Ramos (cell line): ENCODE measurements at regions not wholly inside any gene's neighbourhood (a gene's known extent, or its start where the extent isn't known, plus 50 kb on each side); places are given as distances from the start of the nearest gene placed in this dataset.

Experiments used
- in situ Hi-C: fragments of 300-500 bp; cut with MboI; formaldehyde crosslinking; loops from one replicate; pipeline ENCODE4 v1.14.3; 2022; ENCODE audit warnings: low sequenced_read_pairs; ENCODE audit not compliant: unreplicated experiment

DNA sequence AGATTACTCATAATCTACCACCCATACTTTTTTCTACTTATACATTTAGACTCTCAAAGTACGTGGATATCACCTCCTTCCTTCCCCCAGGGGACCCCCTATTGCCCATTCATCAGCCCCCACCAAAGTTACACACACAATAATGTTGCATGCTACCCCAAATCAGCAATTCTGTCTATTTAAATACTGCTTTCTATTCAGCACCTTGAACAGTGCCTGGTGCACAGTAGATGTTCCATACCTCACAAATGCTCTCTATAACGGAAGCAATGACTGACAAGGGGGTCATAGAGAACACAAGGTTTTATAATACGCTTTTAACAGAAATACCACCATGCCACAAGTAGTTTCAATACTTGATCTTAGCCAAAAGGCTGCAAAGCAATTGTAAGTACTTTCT, 370.7 kb downstream of the MIAT start:
- in situ Hi-C loops = no loop called here

DNA sequence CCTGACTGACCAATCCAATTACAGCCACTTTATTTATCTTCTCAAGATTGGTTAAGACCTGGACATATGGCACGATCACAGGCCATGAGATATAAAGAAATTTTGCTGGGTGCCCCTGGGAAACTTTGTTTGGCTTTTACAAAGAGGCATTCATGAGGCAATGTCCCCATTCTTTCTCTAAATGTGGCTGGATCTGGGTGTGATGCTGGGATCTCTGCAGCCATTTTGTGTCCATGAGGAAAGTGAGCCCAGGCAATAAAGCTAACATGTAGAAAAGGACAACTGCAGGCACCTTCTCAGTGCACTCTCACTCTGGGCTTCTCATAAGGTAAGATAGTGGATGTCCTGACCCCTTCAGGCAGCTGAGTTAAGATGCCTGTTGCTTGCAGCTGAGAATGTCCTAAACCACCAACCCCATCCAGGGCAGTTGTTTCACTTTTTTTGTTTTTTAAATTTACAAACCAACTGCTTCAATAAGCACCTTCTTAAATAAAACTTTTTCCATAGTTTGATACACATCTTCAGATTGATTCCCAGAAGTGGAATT, 372.3 kb downstream of the MIAT start:
- in situ Hi-C loops = no loop called here

DNA sequence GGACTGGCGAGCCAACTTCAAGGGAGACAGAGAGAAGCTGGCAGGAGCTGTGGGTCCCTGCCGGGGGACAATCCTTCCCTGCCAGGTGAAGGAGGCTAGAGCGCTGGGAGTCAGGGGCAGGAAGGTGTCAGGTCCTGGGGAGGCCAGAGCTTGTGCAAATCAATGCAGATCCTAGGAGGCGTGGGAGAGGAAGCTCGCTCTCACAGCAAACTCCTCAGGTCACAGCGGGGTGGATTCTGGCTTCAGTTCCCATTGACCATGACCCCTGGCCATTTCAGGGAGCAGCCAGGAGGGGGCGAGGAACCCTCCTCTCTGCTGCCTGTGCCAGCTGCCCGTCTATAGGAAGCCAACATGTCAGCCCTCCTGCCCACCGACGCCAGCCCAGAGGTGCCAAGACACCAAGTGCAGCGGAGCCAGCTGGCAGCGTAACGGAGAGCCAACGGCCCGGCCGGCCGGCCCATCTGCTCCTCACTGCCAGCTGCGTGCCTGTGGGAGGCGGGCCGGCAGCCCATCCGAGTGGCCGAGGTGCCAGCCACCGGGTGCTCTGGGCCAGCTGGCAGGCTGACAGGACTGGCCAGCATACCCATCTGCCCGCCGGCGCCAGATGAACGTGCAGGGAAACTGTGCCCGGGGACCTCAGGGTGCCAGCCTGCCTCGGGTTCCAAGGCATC, 374.8 kb downstream of the MIAT start:
- in situ Hi-C loops = no loop called here

DNA sequence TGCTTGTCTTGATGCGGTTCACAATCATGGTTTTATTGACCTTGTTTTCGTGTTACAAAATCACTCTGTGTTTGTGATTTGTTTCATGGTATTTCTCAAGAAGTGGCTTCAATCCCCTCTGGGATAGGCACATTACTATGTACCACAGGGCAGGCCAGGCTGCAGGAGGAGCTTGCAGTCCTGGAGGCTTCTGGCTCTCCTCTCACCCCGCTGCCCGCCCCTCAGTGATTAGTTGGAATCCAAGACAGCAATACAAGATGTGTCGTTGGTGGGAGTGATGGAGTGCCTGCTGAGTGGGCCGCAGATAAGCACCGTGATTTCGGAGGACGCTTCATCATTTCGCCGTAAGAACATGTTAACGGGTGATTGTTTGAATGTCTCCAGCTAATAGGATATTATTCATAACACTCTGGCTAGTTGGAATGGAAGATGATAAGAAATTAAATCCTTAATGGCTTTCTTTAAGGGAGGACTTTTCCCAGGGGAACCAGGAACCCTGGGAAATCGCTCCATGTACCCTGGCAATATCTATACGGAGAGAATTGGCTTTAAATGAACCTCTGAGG, 384.4 kb downstream of the MIAT start:
- in situ Hi-C loops = no loop called here

DNA sequence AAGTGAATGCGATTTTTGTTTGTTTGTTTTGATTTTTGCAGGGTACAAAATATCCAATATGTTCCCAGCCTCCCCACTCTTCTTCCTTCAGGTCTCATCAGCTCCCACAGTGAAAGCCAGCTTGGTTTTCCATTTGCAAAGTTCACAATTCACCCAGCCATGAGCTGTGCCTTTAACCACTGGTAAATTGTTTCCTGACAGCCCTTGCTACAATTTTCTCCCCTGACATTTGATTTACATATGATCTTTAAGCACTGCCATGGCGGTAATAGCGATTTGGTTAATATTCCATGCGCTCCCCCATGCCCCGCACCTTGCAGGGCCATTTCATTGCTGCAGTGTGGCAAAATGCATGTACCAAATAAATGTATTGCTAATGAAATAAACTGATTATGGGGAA, 385.9 kb downstream of the MIAT start:
- in situ Hi-C loops = no loop called here

DNA sequence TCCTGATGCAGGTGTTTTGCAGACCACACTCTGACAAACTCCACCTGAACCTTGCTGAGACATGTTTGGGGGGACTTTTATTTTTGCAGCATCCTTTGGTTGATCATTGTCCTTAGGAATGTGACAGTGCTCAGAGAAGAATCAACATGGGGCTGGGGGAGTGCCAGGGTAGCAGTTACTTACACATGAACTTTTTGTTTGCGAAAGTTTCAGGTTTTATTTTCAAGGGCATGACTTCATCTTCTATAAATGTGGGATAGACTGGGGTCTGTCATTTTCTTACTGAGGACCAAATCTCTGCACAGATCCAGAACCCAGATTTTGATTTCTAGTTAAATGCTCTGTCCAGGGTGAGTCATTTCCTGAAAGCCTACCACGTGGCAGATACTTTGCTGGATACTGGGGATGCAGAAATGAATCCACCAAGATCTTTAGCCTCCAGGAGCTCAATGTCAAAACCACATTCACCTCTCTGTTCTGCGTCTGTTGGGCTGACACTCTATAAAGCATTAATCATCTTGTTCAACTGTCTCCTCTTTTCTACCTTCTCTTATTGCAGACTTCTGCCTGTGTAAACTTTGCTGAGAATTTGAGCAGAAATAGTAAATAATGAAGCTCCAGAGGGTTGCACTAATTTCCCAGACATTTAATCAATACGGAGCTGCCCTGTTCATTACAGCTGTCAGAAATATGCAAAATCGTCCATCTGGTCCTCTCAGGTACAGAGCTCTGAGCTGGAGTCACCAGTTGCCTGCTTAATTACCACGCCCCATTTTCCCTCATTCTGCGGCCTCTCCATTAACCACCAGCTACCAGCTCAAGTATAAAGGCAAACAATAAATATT, 387.9 kb downstream of the MIAT start:
- in situ Hi-C loops = no loop called here

DNA sequence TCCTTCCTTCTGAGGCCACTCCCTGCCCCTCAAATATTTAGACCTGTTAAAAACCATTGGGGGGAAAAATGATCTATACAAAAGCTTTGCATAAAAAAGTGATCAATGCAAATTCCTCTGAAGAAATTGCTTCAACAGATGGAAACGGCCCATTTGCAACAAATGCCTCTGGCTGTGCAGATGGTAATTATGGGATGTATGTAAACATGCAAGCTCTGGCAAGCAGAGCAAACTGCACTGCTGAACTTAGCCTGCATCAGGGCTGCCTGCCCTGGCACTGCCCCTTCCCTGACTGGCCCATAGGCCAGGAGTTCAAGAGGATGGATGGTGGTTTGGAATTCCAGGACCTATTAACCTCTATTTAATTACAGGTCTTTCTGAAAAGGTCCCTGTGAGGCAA, 388.7 kb downstream of the MIAT start:
- in situ Hi-C loops = no loop called here

DNA sequence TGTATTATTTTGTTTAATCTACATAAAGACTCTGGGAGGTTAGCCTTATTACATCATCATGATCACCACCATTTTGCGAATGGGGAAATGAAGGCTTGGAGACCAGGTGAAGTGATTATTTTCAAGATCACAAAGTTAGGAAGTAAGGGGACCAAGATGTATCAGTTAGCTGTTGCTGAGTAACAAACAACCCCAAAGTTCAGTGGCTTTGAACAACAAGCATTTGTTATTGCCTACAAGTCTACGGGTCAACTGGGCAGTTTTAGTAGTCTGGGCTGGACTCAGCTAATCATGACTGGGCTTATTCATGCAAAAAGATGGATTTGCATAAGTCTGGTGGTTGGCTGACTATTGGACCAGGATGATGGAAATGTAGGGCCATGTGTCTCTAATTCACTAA, 389.2 kb downstream of the MIAT start:
- in situ Hi-C loops = no loop called here

DNA sequence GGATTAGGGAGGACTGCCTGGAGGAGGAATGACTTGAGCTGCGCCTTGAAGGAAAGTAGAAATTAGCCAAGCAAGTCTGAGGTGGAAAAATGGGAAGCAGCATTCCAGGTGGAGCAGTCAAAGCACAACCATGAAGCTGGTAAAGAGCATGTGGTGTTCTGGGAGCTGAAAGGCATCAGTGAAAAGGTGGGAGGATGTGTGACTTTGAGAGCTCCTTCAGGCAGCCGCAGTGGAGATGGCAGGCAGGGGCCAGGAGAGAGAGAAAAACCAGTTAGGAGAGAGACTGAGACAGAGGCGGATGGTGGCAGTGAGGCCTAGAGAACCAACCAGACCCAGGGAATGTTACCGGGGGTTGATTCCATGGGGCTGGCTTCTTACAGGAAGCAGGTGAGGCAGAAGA, 393.4 kb downstream of the MIAT start:
- in situ Hi-C loops = no loop called here

DNA sequence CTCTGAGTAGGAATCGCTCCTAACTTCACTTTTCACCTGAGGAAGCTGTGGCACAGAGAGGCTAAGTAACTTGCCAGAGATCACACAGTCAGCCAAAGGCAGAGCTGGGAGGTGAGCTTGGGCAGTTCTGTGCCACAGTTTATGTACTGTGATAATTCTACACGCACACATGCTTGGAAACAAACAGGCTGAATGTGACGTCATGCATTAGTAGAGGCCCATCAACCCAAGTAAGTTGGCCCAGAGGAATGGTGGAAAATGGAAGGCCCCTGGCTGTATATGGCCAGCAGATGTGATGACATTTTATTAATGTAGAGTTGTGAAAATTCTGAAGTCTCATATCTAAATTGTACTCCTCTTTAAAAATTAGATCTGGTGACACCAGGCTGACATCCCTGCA, 394.0 kb downstream of the MIAT start:
- in situ Hi-C loops = no loop called here

DNA sequence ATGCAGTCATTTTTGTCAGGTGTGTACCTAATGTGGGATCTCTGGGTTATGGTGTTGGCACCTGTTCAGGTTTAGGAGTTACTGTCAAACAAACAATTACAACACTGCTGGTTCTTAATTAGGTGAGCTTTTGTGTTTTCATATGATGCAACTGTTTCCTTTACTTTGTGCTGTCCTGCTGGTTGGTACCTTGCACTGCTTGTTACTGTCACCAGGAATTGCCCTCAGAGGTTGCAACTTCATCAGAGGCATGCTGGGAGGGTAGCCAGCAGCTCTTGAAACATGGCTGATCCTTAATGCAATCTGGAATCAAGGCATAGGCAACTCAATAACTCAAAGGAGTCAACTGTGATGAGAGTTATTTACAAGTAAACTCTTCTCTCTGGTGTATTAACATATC, 400.3 kb downstream of the MIAT start:
- in situ Hi-C loops = no loop called here

DNA sequence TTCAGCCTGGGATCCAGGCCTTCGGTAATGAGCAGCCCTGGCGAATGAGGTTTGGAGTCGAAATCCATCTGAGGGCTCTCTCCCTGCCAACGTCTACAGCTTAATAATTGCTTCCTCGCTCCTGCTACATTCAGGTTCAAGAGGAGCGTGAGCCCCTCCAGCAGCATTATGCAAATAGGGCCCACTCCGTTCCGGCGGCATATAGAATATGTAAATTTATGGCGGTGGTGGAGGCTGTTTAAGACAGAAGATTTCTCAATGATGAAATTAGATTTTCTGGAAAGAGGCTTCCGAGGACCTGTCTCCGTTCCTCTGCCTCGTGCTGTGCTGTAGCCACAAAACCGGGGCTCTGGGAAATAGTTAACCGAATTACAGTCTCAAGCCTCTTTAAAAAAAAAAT, 402.8 kb downstream of the MIAT start:
- in situ Hi-C loops = no loop called here

DNA sequence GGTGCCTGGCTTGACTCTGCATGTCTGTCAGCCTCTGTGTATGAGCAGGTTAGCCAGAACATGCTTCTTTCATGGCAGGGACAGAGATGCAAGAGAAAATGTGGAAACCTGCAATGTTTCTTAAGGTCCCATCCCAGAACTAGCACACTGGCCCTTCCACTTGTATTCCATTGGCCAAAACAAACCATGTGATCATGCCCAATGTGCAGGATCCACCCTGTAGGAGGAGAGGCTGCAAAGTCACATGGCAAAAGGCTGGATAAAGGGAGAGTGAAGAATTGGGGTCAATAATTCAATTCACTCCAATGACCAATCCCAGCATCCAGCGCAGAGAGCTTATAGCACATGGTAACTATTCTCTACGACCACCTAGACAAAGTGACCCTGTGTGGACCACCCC, 405.5 kb downstream of the MIAT start:
- in situ Hi-C loops = no loop called here

DNA sequence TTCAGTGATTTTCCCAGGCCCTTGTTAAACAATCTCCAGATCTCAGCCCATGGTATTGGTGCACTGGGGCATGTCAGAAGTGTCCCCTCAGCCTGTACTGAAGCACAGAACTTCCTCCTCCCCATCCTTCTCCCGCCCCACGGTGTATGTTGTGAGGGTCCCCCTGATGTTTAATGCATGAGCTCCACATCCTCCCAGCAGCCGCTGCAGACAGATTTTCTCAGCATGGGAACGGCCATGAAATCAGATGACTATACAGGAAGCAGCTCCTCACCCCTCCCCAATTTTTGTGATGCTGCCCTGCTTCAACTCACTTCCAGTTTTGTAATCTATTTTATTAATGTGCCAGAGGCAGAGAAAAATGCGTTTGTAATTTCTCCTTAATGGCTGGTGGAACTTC, 406.0 kb downstream of the MIAT start:
- in situ Hi-C loops = no loop called here

DNA sequence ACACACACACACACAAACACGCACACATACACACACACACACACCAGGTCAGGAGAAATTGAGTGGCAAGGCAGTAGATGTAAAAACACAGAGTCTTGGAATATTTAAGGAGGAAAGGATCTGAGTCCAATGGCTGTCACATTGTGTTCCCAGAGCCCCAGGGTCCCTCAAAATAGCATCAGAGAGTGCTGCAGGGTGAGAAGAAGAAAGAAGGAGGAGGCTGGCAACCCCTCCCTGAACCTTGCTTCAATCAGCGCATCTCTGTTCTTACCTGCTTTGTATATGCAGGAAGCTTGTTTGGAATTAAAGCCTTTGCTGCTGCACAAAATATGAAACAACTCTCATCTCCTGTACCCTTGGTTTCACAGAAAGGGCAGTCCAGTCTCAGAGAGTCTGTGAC, 406.5 kb downstream of the MIAT start:
- in situ Hi-C loops = no loop called here

DNA sequence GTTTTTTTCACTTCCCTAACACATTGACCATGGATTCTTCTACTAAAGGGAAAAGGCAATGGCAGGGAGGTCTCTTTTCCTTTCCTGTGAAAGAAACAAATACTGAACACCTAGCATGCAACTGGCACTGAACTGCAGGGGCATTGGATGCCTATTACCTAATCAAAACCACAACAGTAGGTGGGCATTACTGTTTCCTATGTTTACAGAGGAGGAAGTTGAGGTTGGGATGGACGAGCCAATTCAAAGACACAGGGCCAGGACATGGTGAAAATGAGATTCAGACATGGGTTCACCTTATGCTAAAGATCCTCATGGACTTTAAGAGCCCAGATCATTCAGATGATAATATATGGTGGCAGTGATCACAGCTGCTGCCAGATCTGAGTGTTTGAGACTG, 407.0 kb downstream of the MIAT start:
- in situ Hi-C loops = no loop called here

DNA sequence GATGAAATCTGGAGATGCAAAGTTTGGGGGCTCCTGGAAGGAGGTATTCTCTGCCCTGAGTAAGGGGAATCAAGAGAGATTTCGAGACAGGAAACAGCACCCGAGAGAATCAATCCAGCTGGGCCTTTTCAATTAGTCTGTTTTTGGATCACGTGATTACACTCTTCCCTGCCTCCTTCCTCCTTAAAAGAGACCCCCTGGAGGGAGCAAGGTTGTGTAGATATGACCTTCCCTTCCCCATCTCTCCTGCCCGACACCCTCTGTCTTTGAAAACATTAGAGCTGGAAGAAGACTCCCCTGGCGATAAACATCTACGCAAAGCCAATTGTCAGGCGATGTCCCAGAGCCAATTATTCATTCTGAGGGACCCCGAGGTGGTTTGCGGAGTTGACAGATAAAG, 407.9 kb downstream of the MIAT start:
- in situ Hi-C loops = no loop called here

DNA sequence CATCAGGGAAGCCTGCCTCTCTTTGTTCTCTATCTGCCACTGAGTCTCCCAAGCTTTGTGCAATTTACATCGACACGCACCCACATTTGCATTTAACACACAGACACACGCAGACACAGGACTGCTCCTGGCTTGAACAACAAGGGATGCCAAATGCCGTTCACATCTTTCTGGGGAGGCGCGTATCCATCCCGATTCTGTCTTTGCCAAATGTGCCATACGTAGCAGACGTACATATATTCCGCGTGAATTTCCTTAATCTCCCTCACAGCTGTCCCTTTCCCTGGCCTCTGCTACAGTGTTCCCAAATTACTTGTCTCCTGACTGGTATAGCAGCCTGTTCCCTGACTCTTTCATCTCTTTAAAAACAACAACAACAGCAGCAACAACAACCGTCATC, 409.5 kb downstream of the MIAT start:
- in situ Hi-C loops = no loop called here

DNA sequence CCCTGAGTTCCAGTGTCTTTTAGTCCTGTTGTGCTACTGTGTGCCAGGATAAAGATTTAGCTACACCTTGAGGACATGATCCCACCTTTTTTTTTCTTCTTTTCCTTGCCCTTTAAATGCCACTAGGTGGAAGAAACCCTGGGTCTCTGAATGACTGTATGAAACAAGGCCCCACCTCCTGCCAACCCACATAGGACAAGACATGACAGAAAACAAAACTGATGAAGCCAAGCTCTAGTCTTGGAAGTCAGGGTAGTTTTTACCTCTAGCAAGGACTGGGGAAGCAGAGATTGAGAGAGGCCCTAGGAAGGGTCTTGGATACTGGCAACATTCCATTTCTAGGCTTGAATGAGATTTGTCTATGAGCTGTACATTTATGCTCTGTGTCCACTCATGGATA, 410.7 kb downstream of the MIAT start:
- in situ Hi-C loops = no loop called here

DNA sequence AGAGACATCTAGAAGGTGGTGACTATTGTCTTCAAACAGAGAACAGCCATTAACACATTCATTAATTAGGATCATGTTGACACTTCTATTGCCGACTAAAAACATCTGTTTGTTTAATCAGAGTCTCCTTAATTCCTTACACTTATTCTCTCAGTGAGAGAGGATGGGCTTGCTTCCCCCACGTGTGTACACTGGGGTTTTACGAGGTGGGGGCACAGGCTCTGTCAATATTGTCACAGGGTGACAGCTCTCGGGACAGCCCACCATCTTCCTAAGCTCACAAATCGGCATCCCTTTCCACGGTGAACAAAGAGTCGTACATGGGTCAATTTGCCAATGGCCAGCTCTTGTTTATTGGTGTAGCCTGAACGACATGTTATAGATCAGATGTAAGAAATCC, 413.2 kb downstream of the MIAT start:
- in situ Hi-C loops = no loop called here

DNA sequence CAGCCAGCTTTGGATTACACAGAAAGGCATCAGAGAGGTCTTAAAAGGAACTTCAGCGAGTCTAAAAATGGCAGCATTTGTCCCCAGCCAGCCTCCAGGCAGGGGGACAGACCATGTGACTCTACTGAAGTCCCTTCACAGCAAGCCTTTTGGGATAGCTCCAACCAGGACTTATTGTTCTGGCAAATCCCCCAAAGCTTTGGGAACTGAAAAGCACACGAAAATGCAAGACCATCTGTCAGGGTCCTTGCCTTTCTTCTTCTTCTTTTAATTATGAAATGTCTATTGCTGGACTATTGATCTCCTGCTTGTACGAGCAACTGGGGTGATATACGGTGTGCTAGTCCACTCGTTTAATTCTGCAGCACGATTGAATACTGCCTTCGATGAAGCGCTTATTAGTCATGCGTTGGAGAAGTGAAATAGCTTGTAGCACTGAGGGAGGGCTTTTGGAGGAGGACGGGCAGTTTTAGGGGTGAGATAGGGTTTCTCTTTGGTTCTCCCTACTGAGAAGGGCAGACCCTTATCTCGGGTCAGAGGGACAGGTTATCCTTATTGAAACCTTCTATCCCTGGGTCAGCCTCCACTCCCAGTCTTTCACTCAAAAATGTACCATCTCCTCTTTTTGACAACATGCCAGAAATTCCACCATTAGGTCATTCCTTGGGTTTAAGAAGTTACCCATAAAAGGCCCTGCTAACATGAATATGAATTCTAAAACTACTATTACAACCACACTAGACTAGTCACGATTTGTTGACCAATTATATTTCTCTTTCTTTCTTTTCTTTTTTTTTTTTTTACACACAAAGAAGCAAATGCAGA, 416.4 kb downstream of the MIAT start:
- in situ Hi-C loops = no loop called here
